ENCODE measurements at regions not wholly inside any gene's neighbourhood (a gene's known extent, or its start where the extent isn't known, plus 50 kb on each side); places are given as distances from the start of the nearest gene placed in this dataset.

GRCh38 chr9:2377834-2378233 lies 243.8 kb upstream of the VLDLR start:
- no peak for FAIRE-seq
- in situ Hi-C loops (cut with MboI), result no loop called here
- no peak for TF ChIP-seq CHD7 (IDR thresholded peaks at IDR 0.05; ENCODE audit: low read depth, low read length)
- TF ChIP-seq ZZZ3 (IDR thresholded peaks at IDR 0.05), result no peak
- no peak for TF ChIP-seq TRIM24 (IDR thresholded peaks at IDR 0.05)
- TF ChIP-seq ZBTB1 (CRISPR knock-in tag; IDR thresholded peaks at IDR 0.05; ENCODE audit: borderline replicate concordance, low read depth), result no peak
- no peak for TF ChIP-seq ZNF699 (CRISPR knock-in tag; IDR thresholded peaks at IDR 0.05; ENCODE audit: insufficient replicate concordance)
- TF ChIP-seq SREBF1 (IDR thresholded peaks at IDR 0.05; ENCODE audit: borderline replicate concordance, low read depth, low read length), result no peak
- no peak for TF ChIP-seq SAFB2 (IDR thresholded peaks at IDR 0.05; ENCODE audit: borderline replicate concordance, low read depth, low read length, severe bottlenecking)
- TF ChIP-seq ZNF395 (CRISPR knock-in tag; IDR thresholded peaks at IDR 0.05), result no peak
- no peak for TF ChIP-seq TFE3 (CRISPR knock-in tag; IDR thresholded peaks at IDR 0.05)

More at GRCh38 chr9:2377834-2378233, 243.8 kb upstream of the VLDLR start:
- WGBS (ENCODE audit: insufficient coverage, low coverage, missing lambda C conversion rate), result 11% methylated on average over 1 of the region's 1 CpG
- H4K20me1 ChIP-seq (replicated peaks; ENCODE audit: control insufficient read depth, insufficient read depth, low read length), result no peaks in the 10 kb centered on the region
- no peak overlapping the region for H3K4me3 ChIP-seq
- no peaks in the 10 kb centered on the region for H3K9me3 ChIP-seq (replicated peaks; ENCODE audit: control insufficient read depth, insufficient read depth, low read depth, low read length)
- no peak overlapping the region for H3K27ac ChIP-seq (ENCODE audit: extremely low read depth, low read depth, low read length)
- intact Hi-C loops (cut with micrococcal nuclease), result no loop called here
- H3K4me2 ChIP-seq (ENCODE audit: insufficient read depth, low read length), result no peak overlapping the region
- no TSS peak for BruUV-seq (replicated peaks)
- CTCF ChIA-PET (ENCODE audit: low intra/inter-chr PET ratio), result no interaction called here
- H3K79me2 ChIP-seq (ENCODE audit: control insufficient read depth, insufficient read depth, low read length), result no peaks in the 10 kb centered on the region
- no peaks in the 10 kb centered on the region for H3K9me1 ChIP-seq (ENCODE audit: control insufficient read depth, insufficient read depth, low read length)
- H2AFZ ChIP-seq (ENCODE audit: low read depth, low read length), result no peak overlapping the region
- DNase-seq (ENCODE audit: extremely low read depth in 1 of 4, low spot score in 3 of 4), result no peak
- H3K9ac ChIP-seq (ENCODE audit: insufficient read depth in 1 of 2, low read depth in 2 of 2, low read length in 2 of 2), result no peak overlapping the region
- POLR2A ChIA-PET, result no interaction called here
- H3K27me3 ChIP-seq (ENCODE audit: control insufficient read depth in 2 of 2, insufficient read depth in 2 of 2, low read length in 2 of 2), result no peaks in the 10 kb centered on the region
- ATAC-seq, result no peak
- H3K36me3 ChIP-seq (ENCODE audit: control insufficient read depth, insufficient read depth, low read length), result no peaks in the 10 kb centered on the region
- no peaks in the 10 kb centered on the region for H3K4me1 ChIP-seq (replicated peaks in 1 of 2; ENCODE audit: control insufficient read depth in 2 of 2, insufficient read depth in 2 of 2, low read length in 2 of 2)
